NCI-H510A (cell line): ENCODE measurements at regions not wholly inside any gene's neighbourhood (a gene's known extent, or its start where the extent isn't known, plus 50 kb on each side); places are given as distances from the start of the nearest gene placed in this dataset.
"Not testable (repeated sequence)": the region's sequence is repeated elsewhere in the genome, so short reads cannot be mapped to it uniquely, and the experiment has no call there.

ENCODE experiments used
- DNase-seq: peaks from one replicate; lab custom pipeline; 2025; lab: John Stamatoyannopoulos, UW

DNA sequence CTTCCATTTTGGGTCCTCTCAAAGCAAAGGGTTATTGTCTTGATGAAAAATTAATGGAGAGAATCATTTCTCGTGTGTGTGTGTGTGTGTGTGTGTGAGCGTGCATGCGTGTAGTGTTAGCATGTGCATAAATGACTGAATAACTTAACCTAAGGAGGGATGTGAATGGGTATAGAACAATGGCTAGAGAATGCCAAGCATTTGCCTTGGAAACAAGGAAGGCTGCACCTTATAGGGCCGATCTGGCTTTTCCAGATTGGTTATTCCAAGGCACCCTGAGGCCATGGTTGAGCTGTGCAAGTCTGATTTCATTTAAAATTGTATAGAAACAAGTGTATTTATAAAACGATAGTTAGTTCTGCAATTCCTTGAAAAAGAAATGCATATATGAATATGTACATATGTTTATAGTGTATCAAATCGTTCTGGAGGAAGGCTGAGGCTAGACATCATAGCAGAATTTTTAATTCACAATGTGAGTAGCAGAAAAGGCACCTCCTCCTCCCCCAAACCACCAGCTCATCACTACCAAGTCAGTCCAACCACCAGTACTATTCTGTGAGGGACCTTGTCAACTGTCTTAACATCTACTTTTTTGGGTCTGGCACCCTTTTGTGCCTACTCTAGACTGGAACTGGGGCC is 322.7 kb upstream of the ISX start:
- no peak for DNase-seq

DNA sequence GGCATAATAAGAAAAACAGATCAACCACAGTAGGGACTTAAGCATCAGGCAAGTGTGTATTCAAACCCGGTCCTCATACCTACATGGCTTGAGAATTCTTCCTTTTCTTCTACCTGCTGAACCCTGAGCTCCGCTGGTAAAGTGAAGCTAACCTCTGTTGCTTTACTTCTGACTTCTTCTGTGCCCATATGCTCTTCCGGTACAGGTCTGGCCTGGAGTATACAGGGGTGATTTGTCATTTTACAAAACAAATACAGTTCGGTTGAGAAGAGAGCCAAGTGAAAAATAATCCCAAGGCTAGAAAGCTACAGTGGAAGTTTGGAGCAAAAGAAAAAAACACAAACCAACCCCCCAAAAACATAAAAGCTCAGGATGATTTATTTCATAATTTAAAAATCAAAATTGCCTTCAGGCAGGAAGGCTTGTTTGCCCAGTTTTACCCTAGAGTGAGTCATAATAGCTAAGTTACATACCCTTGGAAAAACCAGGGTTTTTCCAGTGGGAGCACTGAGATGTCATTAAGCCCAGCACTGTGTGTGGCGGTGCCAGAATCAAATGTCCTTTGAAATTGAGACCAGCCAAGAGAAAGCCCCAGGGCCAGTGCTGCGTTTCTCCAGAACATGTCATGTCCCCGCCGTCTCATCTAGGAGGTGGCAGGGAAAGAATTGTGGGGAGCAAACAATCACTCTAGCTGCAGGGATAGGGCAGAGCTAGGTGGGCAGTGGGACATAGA is 305.5 kb upstream of the ISX start:
- DNase-seq = no peak

GRCh38 chr22:34761111-34761510 is 304.8 kb upstream of the ISX start:
- DNase-seq = no peak

DNA sequence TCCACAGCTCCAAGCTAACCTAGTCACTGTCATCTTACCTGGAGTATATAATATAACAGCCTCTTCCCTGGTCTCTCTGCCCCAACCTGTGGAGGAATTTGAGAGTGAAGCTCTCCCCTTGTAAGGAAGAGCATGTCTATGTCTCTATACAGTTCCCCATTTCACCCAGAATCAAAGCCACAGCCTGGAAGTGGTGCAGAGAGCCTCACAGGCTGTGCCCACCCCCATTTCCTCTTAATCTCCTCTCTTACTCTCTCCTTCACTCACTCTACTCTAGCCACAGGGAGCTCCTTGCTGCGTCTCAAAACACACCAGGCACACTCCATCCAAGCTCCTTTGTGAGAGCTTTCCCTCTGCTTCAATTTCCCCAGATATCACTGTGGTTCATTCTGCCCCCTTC is 302.5 kb upstream of the ISX start:
- no peak for DNase-seq

DNA sequence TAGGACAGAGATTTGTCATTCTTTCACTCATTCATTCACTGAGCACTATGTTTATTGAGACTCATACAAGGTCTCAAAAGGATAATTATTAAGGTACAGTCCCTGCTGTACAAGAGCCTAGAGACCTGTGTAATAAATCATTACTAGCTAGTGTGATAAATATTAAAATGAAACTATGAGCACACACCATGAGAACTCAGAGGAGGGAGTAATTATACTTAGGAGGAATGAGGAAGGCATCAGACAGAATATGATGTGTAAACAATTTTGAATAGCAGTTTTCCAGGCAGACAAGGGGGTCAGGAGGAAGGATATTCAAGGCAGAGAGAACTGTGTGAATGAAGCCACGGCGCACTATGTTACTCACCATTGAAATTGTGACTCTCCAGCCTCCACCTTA is 300.8 kb upstream of the ISX start:
- no peak for DNase-seq

DNA sequence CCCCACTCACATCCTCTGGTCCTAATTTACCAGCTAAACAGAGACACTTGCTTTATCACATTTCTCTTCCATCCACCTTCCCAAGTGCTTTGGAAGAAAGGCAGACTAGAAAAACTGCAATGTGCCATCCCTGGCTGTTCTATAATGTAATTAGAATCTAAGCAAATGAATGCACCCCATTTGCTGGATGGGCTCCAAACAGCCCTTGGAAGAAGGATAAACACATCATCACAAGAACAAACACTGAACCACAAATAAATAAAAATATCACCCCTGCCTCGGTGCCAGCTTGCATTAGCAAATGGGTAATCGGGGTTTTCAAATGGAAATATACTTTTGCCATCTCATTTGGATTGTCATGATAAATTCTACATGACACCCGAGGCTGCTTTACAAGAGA is 296.6 kb upstream of the ISX start:
- DNase-seq = no peak

DNA sequence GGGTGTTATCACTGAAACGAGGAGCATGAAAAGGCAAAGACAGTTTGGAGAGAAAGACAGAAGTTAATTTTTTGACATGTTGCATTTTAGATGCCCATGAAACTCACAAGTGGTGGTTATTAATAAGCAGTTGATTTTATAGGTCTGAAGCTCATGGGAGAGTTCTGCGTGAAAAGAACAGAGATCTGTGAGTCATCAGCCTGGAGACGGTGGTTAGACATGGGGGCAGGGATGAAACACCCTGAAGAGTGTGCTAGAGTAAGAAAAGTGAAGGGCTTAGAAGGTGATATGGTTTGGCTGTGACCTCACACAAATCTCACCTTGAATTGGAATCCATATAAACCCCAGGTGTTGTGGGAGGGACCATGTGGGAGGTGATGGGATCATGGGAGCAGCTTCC is 289.1 kb upstream of the ISX start:
- no peak for DNase-seq

- no peak for DNase-seq
Observed at GRCh38 chr22:34781681-34782080, 284.3 kb upstream of the ISX start.

DNA sequence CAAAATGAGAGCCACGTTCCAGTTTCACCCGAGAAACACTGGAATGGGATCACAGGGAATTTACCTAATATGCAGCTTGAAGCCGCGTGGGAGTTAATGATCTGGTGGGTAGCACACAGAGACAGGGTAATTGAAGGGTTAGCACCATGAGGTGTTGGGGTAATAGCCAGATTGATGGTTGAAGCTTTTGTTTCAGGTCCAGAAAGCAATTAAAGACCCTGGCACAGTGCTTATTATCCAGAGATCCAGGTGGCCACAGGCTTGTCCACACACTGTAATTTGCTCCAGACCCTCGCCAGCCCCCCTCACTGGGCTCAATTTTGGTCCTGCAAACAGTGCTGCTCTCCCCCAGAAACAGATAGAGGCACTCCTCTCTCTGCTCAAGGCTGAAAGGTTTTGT is 282.5 kb upstream of the ISX start:
- DNase-seq = no peak

GRCh38 chr22:34784056-34784455 is 281.9 kb upstream of the ISX start:
- no peak for DNase-seq

- no peak for DNase-seq
Observed at GRCh38 chr22:34797826-34798225, 268.1 kb upstream of the ISX start.

GRCh38 chr22:34798605-34799004 is 267.4 kb upstream of the ISX start:
- no peak for DNase-seq

DNA sequence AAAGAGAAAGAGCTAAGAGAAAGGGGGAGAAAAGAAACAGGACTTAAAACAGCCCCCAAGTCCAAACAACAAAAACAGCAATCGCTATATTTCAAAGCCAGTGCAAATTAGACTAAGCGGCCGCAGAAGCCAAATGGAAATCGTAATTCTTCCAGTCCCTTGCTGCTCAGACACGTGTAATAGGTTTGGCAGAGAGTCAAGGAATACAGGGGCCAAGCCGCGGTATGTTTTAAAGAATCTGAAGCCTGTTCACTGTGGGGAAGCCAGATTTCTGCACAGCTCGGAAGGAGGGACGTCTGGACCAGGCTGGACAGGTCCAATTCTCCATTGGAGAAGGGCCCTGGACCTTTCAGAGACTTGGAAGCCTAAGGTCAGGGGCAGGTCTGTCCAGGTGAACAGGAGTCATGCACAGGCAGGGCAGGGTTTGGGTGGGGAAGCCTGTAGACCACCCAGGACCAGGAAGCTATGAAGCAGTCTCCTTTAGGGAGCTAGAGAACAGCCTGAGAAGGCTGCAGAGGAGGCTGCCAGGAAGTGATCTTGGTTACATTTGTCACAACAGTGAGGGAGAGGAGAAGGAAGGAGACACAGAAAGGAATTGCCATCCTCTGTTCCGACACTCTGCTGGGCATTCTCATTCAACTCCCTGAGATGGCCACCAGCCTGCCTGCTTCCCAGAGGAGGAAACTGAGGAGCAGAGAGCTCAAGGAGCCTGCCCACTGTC is 265.5 kb upstream of the ISX start:
- no peak for DNase-seq

GRCh38 chr22:34801221-34801620 is 264.7 kb upstream of the ISX start:
- DNase-seq = no peak

GRCh38 chr22:34804091-34804490 is 261.9 kb upstream of the ISX start:
- no peak for DNase-seq

GRCh38 chr22:34804604-34805003 is 261.4 kb upstream of the ISX start:
- DNase-seq = no peak

DNA sequence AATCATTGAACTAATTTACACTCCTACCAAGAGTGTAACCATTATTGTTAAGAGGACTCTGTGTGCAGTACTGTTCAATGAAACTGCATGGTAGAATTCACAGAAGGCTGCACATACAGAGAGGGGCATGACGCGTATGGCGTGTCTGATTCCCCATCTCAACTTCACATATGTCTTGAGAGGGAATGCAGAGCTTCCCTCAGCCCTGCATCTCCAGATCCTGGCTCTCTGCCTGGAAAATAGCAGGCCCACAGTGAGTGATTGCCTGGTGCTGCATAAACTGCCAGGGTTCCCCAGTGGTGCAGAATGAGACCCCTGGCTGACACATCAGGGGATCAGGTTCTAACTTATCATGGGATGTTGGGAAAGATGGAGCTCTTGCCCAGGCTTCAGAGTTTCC is 260.2 kb upstream of the ISX start:
- DNase-seq = no peak

GRCh38 chr22:34808618-34809017 is 257.3 kb upstream of the ISX start:
- no peak for DNase-seq

- no peak for DNase-seq
Observed at GRCh38 chr22:34812631-34813030, 253.3 kb upstream of the ISX start.

- no peak for DNase-seq
Observed at GRCh38 chr22:34814260-34815025, 251.5 kb upstream of the ISX start.

DNA sequence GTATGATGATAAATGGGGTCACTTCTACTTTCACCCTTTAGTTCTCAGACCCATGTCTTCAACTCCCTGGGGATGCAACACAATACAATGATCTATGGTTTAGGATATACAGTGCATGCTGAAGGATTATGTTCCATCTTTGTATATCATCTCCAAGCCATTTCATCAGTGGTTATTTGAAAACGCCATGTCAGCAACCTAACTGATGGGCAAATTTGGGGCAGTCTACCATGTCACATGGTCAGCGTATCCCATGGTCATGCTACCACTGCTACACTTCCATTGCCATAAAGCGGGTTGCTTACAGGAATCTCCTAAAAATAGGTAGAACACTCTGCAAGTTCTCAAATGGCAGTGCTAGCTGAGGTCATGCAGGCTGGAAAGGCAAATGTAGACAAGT is 236.5 kb upstream of the ISX start:
- DNase-seq = no peak

DNA sequence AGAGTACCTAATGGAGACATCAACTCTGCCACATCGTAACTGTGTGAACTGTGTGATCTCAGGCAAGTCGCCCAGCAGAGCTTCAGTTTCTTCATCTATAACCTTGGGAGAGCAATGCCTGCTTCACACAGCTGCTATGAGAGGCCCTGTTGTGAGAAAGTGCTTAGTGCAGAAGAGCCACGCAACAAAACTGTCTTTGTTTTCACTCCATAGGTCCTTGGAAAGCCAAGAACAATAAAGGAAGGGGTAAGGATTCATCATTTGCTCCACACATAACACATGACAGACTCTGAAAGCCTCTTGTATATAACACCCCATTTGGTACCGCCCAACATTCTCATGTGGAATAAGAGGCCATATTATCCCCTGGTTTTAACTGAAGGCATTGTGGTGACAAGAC is 231.9 kb upstream of the ISX start:
- DNase-seq = no peak

- not testable (repeated sequence) for DNase-seq
Observed at GRCh38 chr22:34834541-34834940, 231.4 kb upstream of the ISX start.
